NCI-H1417 treated with DMSO at 0.1 percent for 48 hours (cell line): ENCODE measurements at regions not wholly inside any gene's neighbourhood (a gene's known extent, or its start where the extent isn't known, plus 50 kb on each side); places are given as distances from the start of the nearest gene placed in this dataset.

ENCODE experiments used
- DNase-seq: peaks from one replicate; lab custom pipeline; 2025; lab: John Stamatoyannopoulos, UW

DNA sequence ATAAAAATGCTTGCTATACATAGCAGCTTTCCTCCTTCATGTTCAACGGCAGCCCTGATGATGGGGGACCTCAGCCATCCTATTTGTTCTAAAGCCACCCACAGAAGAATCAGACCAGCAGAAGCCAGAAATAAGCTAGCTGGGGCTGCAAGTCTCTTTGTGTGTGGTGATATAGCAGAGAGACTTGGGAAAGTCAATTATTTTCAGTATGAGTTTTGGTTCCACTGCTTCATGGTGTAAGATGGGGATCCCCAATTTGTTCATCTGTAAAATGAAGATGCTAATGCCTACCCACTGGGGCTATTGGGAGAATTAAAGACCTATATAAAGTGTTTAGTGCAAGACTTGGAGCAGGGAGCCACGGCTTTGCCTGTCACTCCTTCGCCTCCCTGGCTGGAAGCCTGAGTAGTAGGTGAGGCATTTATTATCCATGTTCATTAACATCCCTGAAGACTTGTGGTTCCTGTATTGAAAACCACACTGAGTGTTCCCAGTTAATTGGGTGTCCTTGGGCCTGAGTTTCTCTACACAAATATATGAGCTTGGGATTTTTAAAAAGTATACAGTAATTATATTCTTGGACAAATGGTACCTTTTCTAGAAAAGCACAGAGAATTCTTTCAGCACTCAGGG, 210.1 kb upstream of the SLC24A2 start:
- DNase-seq: no peak

DNA sequence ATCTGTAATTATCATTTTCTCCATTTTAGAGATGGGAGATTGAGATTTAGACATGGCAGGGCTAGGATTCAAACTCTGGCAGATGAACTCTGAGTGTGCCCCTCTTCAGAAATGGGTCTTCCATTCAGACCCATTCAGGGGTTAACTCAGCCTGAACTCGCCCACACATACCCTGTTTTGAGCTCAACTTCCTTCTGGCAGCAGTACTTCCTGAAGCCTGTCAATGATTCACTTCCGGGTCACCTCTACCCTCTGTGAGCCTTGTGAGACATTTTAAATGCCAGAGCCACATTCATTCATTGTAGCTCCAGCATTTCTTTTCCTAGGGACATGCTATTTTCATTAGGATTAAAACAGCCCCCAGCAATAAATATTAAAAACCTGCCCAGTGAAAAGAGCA, 209.3 kb upstream of the SLC24A2 start:
- no peak for DNase-seq

DNA sequence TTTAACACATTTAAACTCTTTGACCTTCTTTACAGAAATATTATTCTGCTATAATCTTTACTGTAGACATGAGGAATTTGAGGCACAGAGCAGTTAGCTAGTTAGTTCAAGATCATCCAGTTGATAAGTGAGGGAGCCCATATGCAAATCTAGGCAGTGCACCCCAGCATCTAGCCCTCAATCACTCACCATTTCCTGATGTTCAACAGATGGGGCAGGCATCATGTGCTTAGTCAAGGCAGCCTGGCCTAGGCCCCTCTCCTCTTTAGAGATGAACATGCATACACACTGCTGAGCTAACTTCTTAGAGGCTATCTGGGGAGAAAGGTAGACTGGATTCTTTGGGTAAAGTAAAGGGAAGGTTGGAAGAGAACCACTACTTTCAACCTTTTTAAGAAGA, 206.8 kb upstream of the SLC24A2 start:
- no peak for DNase-seq

DNA sequence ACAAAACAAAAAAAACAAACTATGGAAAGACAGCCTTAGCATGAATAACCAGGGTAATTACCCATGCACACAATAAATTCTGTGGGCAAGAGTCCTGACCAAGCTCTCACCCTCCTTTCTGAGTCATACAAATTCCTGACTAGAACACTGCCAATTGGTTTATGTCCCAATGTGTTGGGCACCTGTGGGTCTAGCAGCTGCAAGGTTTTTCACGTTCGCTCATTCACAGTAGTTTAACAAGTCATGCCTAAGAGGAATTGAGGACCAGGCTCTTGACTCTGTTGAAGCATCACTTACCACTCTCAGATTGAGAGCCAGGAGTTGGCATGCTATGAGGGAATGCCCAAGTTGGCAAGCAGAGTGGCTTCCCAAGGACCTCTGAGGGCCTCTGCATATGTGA, 205.5 kb upstream of the SLC24A2 start:
- DNase-seq: no peak

DNA sequence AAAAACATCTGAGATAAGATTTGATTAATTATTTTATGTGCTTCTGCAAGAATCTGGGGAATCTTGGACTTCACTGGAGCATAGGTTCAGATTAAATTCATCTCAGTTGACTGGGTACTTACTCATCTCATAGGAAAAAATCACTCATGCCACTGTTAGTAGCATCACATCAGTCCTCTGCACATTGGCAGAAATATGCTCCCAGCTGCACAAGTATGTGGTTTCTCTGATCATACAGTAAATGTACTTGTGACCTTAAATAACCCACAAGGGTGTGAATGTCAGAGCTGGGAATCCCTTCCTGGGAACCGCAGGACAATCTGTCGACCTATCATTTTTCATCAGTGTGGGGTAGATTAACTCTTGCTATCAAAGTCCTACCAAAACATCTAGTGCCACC, 203.7 kb upstream of the SLC24A2 start:
- DNase-seq: no peak

DNA sequence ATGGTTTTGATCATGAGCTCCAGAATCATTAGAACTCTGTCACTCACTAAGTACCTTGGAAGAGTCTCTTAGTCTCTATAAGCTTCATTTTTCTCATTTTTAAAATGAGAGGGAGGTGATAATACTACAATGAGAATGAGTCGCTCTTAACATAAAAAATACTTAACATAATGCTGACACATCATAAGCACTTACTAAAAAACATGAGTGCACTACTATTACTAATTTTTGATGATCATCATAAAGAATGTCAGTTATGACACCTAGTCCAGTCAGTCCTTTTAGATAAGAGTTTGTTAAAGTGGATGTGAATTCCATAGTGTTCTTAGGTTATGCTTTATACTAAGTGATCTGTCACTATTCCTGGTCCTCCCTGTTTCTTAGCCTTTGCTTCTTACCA, 200.4 kb upstream of the SLC24A2 start:
- no peak for DNase-seq

DNA sequence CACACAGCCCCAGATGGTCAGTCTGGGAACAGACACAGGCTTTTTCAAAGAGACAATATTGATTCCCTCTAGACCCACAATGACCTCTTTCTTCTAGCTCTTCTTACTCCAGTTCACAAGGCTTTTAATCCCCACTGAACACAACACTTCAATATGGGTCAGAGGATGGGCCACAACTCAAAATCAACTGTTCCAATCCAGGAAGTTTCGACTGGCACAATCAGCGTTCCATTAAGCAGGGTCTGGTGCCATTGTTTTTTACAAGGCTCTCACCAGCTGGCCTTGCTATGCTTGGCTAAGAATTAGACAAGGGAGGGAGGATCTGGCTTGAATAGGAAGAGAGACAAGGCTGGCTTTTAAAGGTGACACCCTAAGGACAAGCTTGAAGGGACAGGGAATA, 199.4 kb upstream of the SLC24A2 start:
- no peak for DNase-seq

DNA sequence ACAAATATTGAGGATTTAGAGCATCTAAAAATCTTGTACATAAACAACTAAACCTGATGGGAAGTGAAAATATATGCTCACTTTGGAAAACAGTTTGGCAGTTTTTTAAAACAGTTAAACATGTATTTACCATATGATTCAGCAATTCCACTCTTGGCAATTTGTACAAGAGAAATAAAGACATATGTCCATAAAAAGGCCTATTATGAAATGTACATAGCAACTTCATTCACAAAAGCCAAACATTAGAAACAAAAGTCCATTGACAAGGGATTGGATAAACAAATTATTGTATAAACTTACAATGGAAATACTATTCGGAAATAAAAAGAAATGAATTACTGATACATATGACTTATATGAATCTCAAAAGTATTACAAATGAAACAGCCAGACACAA, 196.2 kb upstream of the SLC24A2 start:
- no peak for DNase-seq

DNA sequence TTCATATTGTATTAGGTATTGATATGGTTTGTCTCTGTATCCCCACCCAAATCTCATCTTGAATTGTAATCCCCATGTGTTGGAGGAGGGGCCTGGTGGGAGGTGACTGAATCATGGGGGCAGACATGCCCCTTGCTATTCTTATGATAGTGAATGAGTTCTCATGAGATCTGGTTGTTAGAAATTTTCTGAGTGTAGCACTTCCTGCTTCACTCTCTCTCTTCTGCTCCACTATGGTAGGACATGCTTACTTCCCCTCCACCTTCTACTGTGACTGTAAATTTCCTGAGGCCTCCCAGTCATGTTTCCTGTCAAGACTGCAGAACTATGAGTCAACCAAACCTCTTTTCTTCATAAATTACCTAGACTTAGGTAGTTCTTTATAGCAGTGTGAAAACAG, 187.4 kb upstream of the SLC24A2 start:
- DNase-seq: no peak

DNA sequence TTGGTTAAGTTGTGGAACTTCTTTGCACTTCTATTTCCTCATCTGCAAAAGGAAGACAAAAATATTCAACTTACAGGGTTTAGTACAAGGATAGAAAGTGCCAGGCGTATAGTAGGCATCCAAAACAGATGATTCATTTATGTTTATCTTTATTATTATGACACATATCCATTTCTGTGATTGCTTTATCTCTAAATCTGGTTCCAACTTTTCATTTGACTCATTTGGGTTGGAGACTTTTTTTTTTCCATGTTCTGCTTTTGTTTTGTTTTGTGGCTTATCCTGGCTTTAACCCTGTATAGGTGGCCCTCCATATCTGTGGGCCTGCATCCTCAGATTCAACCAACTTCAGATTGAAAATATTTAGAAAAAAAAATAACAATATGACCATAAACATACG, 186.7 kb upstream of the SLC24A2 start:
- no peak for DNase-seq

DNA sequence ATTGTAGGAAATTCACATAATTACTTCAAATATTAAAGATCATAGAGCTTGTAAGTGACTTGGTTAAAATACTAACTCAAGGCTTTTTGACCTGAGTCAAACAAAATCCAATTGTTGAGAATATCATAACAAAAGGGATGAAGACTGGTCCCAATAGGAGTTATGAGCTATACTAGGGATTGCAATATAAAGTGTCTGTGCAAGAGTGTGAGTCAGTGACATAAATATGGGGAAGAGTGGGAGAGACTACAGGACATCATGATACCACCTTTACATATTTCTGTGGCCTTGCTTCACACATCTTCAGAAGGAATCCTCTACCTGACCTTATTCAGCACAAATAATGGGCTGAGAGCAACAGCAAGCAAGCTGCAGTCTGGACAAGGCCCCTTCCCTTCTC, 180.9 kb upstream of the SLC24A2 start:
- no peak for DNase-seq

DNA sequence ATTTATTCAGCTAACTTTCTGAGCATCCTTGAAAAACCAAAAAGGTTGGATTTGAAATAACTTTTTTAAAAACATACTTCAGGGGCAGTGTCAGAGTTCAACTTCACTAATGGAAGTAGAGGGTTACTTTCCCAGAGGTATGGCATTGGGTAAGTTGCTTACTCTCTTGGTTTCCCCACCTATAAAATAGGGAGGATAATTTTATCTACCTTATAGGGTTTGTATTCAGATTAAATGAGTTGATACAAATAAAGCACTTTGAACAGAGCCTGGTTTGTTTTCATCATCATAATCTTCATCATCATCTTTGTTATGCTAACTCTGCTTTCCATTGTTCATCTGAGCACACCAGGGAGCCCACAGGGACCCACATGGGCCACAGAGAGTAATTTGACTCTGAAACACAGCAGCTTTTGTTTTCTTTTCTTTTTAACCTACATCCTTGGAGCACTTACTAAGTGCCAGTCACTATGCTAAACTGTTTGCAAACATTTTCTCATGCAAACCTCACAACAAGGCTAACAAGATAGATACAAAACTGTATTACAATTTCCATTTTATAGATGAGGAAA, 179.1 kb upstream of the SLC24A2 start:
- DNase-seq: no peak

DNA sequence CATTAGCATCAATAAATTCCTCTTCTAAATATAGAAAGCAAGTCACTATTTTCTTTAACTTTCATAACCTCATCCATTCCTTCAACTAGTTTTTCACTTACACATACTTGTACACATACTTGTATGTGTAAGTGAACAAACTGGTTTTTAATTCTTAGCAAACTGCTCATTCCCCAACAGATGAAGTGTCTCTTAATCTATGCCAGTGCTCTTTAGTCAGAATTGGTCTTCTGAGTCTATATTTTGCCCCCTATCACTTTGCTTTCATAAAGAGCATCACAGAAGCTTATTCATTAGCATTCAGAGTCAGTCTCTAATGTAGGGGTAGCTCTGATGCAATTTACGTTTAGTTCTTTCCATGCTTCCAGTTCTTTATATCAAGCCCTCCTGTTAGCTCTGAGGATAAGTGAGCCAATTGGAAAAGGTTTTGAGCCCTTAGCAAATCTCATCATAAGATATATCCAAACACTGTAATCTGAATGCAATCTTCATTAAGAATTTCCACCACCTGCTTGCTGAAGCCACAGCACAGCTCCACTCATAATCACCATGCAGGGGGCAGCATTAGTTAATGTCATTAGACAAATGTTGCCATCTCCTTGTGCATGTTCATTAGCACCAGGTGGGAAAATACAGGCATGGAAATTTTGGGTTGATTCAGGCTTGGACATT, 178.5 kb upstream of the SLC24A2 start:
- DNase-seq: no peak

DNA sequence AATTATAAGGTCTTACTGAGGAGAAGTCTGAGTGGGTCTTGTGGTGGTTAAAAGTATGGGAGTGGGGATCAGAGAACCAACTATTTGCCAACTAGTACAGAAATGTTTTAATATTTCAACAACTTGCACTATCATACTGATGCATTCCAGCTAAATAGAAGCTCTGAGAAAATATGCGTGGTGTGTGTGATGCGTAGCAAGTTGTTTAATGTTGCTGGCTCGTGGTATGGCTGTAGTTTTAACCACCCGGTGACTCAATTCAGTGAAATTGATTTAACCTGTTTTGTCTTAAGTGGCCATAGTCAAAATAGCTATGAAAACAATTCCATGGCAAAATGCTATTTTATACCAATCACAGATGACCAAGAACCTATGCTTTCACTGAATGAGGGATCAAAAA, 176.5 kb upstream of the SLC24A2 start:
- DNase-seq: no peak

DNA sequence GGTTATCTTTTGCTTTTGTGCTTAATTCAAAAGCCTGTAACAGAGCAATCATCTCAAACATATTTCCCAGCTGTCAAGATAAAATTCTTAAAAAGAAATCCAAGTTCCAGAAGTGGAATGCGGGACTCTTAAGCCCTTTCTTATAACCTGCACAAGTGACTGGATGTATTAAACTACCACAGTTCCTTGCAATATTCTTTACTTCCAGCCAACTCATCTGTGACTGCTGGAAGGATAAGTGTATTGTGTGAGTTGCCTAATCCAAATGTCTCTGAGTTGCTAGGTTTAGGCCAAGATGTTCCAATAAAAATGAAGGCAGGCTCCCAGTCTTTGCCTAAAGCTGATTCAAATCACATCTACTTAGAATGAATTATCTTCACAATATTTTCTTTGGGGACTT, 159.2 kb upstream of the SLC24A2 start:
- DNase-seq: no peak

DNA sequence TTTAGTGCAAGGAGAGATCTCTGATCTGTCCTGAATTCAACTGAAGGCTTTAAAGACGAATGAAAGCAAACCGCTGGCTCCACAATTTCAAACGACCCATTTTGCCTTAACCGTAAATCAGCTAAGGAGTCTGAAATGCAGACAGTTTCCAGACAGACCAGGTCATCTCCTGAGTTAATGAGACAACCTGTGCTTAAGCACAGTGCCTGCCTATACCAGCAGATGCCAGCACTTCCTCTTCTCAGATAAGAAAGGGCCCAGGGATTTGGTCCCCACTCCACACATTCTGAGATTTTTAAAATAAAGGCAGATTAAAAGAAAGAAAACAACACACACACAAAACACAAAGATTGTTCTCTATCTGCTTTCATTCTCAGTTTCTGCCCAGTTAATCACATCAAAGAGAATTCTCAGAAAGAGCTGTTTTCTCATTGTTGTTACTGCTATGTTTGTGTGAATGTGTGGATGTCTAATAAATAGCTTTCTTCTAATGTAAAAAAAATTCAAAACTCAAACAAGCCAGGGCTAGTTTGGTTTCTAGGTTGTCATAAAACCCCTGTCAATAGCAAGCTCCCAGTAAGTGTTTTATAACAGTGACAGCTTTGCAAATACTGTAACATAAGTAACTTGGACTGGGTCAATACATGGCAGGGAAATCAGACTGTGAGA, 157.7 kb upstream of the SLC24A2 start:
- no peak for DNase-seq

DNA sequence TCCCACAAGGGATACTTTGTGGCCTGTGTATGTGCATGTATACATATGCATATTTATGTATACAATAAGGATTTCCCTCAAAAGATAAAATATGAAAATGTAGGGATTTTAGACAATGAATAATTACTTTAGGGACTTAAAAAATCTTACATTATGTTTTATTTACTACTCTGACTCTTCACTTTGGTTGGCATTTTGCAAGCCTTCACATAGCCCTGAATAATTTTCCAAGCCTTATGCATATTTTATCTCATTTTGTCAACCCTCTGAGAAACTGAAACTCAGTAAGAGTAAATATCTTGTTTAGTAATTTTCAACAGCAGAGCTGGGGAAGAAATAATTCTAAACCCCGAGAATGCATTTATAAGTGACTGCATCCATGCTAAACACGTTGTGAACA, 153.0 kb upstream of the SLC24A2 start:
- DNase-seq: no peak

DNA sequence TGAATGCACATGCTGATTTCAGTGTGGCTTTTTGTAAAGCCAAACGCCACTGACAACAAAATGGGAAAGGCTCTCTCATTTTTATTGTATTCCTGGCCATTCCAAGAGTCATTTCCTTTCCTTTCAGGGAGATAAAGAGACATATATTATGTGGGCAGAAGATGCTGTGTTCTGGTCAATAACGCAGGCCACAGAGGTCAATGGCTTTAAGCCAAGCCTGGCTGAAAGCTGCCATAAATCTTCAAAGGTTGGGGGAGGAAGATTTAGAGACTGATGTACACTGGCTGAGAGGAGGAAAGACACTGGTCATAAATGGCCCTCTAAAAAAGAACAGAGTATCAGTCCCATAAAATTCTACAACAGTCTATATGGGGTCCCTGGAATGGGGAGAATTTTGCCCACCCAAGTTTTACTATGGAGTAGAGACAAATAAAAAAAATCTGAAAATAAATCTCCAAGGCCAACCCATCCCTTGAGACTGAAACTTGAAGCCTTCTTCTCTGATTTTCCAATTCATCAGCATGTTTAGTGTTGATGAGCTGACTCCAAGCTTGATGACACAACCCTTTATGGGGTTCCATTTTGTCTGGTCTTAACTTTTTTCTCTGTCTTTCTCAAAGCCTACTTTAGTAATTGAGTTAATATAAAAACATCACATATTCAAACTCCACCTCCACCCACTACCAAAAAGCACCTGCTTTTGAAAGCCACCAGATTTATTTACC, 152.1 kb upstream of the SLC24A2 start:
- DNase-seq: no peak

DNA sequence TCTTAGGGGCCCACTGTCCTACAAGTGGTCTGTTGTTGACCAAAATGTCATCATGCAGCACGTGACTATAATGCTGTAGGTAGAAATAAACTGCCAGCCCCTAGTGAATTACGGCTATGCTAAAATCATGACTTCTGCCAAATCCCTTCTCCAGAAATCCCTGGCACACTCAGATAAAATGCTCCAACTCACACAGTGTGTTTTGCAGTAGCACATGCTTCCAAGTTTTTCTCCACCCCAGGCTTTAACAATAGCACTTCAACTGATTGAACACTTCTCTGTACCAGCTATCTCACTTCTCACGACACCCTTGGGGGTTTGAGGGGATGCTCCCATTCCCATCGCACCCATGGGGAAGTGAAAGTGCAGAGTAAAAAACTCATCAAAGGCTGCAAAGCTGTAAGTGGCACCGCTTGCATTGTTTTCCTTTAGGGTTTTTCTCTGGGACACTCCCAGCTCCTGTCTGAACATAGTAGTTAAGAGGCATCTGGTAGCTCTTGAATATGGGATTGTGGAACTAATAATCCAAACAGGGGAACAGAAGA, 151.0 kb upstream of the SLC24A2 start:
- DNase-seq: no peak

DNA sequence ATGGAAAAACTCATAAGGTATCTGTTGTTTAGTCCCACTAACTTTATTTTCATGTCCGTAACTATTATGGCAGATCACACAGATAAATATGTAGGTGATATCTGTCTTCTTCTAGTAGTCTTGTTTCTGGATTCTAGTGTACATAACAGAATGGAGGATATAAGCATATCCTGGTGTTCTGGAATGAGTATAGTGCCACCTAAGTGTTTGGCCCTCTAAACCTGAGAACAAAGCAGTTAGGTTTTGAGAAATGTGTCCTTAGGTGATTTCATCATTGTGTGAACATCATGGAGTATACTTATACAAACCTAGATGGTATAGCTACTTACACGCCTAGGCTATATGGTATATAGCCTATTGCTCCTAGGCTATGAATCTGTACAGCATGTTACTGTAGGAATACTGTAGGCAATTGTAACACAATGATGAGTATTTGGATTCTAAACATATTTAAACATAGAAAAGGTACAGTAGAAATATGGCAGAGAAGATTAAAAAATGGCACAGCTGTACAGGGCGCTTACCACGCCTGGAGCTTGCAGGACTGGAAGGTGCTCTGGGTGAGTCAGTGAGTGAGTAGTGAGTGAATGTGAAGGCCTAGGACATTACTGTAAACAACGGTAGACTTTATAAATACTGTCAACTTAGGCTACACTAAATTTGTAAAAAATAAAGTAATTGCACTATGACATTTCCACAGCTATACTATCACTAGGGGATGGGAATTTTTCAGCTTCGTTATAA, 150.3 kb upstream of the SLC24A2 start:
- no peak for DNase-seq

DNA sequence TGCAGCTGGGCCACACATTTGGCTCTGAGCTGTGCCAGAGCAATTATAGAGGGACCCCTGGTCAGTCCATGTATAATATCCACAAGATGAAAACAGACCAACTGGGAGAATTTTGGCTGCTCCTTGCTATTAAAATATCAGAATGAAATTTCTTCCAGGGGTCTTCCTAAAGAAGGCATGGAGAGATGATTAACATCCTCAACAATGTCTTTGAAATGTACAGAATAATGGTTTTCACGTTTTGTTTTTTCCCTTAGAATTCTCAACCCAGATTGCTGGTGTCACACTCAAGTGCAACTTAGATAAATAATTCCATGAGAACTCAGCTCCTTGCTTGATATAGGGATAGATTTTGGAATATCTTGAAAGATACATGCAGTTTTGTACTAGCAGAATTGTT, 148.3 kb upstream of the SLC24A2 start:
- DNase-seq: no peak

DNA sequence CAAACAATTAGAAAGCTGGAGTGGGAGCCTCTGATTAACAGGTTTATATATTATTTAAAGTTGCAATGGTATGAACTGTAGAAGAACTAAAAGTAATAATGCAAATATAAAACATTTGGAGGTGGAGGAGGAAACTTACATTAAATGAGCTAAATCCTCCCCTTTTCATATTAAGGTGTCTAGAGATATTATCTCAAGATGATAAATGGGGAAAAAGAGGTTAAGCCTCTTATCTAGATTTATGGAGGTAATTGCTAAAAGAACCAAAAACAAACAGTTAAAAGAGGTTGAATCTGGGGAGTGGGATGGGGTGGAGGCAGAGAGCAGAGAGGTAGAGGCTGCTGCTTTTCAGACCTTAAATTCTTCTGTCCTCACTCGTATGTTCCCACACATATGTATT, 147.8 kb upstream of the SLC24A2 start:
- no peak for DNase-seq
